Smooth muscle cell (in vitro differentiated cells): ENCODE measurements at regions not wholly inside any gene's neighbourhood (a gene's known extent, or its start where the extent isn't known, plus 50 kb on each side); places are given as distances from the start of the nearest gene placed in this dataset.

Source experiments
- DNase-seq: peaks from one replicate; lab custom pipeline; 2025; ENCODE audit not compliant: unreplicated experiment; lab: John Stamatoyannopoulos, UW
- H2AFZ ChIP-seq: fragments of 200-600 bp; sonication (generic); 2 replicates; pipeline ENCODE4 v1.6.0; 2016; ENCODE audit warnings: antibody characterized with exemption, low read depth, mild to moderate bottlenecking
- H3F3A ChIP-seq: fragments of 200-600 bp; sonication (generic); 2 replicates; pipeline ENCODE4 v1.6.0; 2017; ENCODE audit warnings: antibody characterized with exemption, low read depth
- H3K27ac ChIP-seq: fragments of 200-600 bp; sonication (generic); 2 replicates; pipeline ENCODE4 v1.5.1; 2016; ENCODE audit warnings: low read depth, mild to moderate bottlenecking
- H3K27me3 ChIP-seq: fragments of 200-600 bp; sonication (generic); 2 replicates; pipeline ENCODE4 v1.6.1; 2016; ENCODE audit warnings: low read depth, mild to moderate bottlenecking
- H3K36me3 ChIP-seq: fragments of 200-600 bp; sonication (generic); 2 replicates; pipeline ENCODE4 v1.5.1; 2016; ENCODE audit warnings: low read depth
- H3K4me1 ChIP-seq: fragments of 200-600 bp; sonication (generic); 2 replicates; pipeline ENCODE4 v1.5.1; 2016; ENCODE audit warnings: low read depth
- H3K4me2 ChIP-seq: fragments of 200-600 bp; sonication (generic); 2 replicates; pipeline ENCODE4 v1.6.0; 2016; ENCODE audit warnings: mild to moderate bottlenecking
- H3K4me3 ChIP-seq: fragments of 200-600 bp; sonication (generic); 2 replicates; pipeline ENCODE4 v1.5.1; 2016; ENCODE audit warnings: mild to moderate bottlenecking
- H3K79me2 ChIP-seq: fragments of 200-600 bp; sonication (generic); 2 replicates; pipeline ENCODE4 v1.6.0; 2016; ENCODE audit warnings: low read depth, mild to moderate bottlenecking
- H3K9ac ChIP-seq: fragments of 200-600 bp; sonication (generic); 2 replicates; pipeline ENCODE4 v1.6.0; 2016; ENCODE audit warnings: low read depth
- H3K9me3 ChIP-seq: fragments of 200-600 bp; sonication (generic); replicated peaks from 2 replicates; pipeline ENCODE4 v1.5.1; 2016; ENCODE audit warnings: low read depth
- H4K20me1 ChIP-seq: fragments of 200-600 bp; sonication (generic); 2 replicates; pipeline ENCODE4 v1.6.0; 2016; ENCODE audit warnings: low read depth
- WGBS: methylation state at CpG from one replicate; pipeline ENCODE4 v1.1.7; 2016; ENCODE audit warnings: low lambda C conversion rate; 5-methylcytosine and 5-hydroxymethylcytosine counted together
- TF ChIP-seq, protein P1 (sequence below): fragments of 200-600 bp; sonication (generic); IDR thresholded peaks from 2 replicates; pipeline ENCODE4 v1.5.1; 2017; ENCODE audit warnings: borderline replicate concordance, mild to moderate bottlenecking, antibody characterized with exemption; ENCODE audit not compliant: insufficient read depth, poor library complexity, severe bottlenecking

DNA sequence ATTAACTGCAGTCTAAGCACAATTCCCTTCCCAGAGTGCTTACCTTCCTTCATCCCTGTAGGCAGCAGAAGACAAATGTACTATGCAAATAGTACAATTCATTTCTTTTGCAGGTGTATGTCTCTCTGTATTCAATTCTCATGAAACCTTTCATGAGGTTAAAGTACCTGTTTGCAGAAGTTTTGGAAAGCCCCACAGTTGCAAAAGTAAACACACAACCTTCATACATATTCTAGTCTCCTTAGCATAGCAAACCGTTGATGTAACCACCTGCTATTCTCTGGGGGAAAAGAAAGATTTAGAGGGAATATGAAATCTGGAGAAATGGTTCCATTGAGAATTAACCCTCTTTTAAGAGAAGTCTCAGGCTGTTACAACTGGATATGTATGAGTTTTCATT is 200.3 kb upstream of the SUCLG2 start:
- no peaks in the 10 kb centered on the region for H3K27me3 ChIP-seq
- no peak overlapping the region for H3K9ac ChIP-seq
- no peak for DNase-seq
- H3K79me2 ChIP-seq, result no peaks in the 10 kb centered on the region
- H3K4me1 ChIP-seq, result no peaks in the 10 kb centered on the region
- WGBS, result 76% methylated on average over 1 of the region's 1 CpG
- no peaks in the 10 kb centered on the region for H4K20me1 ChIP-seq
- H3K9me3 ChIP-seq, result no peaks in the 10 kb centered on the region
- H2AFZ ChIP-seq, result no peak overlapping the region
- TF ChIP-seq, protein P1, sequence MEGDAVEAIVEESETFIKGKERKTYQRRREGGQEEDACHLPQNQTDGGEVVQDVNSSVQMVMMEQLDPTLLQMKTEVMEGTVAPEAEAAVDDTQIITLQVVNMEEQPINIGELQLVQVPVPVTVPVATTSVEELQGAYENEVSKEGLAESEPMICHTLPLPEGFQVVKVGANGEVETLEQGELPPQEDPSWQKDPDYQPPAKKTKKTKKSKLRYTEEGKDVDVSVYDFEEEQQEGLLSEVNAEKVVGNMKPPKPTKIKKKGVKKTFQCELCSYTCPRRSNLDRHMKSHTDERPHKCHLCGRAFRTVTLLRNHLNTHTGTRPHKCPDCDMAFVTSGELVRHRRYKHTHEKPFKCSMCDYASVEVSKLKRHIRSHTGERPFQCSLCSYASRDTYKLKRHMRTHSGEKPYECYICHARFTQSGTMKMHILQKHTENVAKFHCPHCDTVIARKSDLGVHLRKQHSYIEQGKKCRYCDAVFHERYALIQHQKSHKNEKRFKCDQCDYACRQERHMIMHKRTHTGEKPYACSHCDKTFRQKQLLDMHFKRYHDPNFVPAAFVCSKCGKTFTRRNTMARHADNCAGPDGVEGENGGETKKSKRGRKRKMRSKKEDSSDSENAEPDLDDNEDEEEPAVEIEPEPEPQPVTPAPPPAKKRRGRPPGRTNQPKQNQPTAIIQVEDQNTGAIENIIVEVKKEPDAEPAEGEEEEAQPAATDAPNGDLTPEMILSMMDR, result no peak
- H3K4me3 ChIP-seq, result no peak overlapping the region
- no peaks in the 10 kb centered on the region for H3K36me3 ChIP-seq
- no peak overlapping the region for H3K27ac ChIP-seq
- H3F3A ChIP-seq, result no peaks in the 10 kb centered on the region
- H3K4me2 ChIP-seq, result no peak overlapping the region

DNA sequence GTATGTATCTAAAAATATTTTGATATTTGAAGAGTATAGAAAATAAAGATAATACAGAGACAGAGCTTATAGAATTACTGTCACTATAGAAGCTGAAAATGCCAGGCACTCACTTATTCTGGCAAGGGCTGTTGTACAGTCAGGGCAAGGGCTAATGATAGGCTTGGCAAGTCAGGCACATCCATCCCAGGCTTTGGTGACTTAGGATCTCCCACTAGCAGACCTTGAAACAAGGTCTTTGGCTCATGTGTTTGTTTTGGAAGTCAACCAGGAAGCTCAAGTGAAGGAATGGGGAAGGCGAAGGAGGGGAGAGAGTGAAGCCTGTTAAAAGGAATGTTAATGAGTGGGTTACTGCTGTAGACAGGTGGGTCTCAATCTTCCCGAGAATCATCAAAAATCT is 199.1 kb upstream of the SUCLG2 start:
- 86% methylated on average over 2 of the region's 2 CpGs for WGBS
- Histone ChIP-seq H3K4me2 (no peak overlapping the region), H3K79me2 (no peaks in the 10 kb centered on the region), H3K9ac (no peak overlapping the region), H3K27me3 (no peaks in the 10 kb centered on the region), H3F3A (no peaks in the 10 kb centered on the region), H3K4me3 (no peak overlapping the region), H3K27ac (no peak overlapping the region), H3K9me3 (no peaks in the 10 kb centered on the region), H4K20me1 (no peaks in the 10 kb centered on the region), H2AFZ (no peak overlapping the region), H3K36me3 (no peaks in the 10 kb centered on the region), H3K4me1 (no peaks in the 10 kb centered on the region)
- TF ChIP-seq, protein P1, result no peak
- DNase-seq, result no peak

DNA sequence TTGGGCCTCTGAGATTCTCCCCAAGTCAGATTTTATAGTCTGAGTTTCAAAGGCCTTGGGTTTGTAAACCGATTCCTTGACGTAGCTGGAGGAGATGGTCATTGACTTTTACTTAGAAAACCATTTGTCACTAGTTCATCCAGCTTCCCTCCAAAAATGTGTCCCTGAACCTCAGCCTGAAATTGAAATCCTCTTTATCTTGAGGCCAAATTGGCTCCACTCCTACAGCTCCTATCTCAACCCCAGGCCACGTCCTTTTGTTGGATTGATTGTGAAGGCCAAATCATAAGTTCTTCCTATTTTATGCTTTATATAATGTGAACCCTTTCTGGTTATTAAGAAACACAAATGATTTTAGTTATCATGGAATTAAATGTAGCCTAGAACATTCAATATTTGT is 193.9 kb upstream of the SUCLG2 start:
- WGBS, result 96% methylated on average over 3 of the region's 3 CpGs

DNA sequence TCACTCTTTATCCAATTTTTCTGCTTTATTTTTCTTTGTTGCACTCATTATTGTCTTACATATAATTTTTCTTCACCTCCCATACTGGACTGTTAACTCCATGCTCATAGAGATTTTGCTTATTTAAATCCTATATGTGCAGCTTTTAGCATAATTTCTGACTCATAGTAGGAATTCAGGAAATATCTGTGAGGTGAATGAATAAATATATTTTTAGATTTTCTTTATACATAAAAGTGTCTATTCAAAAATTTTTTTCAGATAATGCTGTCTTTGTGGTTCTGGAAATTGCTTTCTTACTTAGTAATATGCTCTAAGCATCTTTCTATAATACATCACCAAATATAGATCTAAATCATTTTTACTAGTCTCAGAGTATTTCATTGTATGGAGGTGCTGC is 191.8 kb upstream of the SUCLG2 start:
- TF ChIP-seq, protein P1, result no peak
- Histone ChIP-seq H3K4me3 (no peak overlapping the region), H3K79me2 (no peaks in the 10 kb centered on the region), H3F3A (no peaks in the 10 kb centered on the region), H2AFZ (no peak overlapping the region), H3K27me3 (no peaks in the 10 kb centered on the region), H3K9ac (no peak overlapping the region), H3K27ac (no peak overlapping the region), H3K4me1 (no peaks in the 10 kb centered on the region), H3K9me3 (no peaks in the 10 kb centered on the region), H3K36me3 (no peaks in the 10 kb centered on the region), H4K20me1 (no peaks in the 10 kb centered on the region), H3K4me2 (no peak overlapping the region)
- DNase-seq, result no peak

More for the DNA sequence above, 193.9 kb upstream of the SUCLG2 start:
- no peak overlapping the region for H2AFZ ChIP-seq
- no peaks in the 10 kb centered on the region for H3K9me3 ChIP-seq
- TF ChIP-seq, protein P1, result no peak
- no peak overlapping the region for H3K4me3 ChIP-seq
- H3K79me2 ChIP-seq, result no peaks in the 10 kb centered on the region
- H3K9ac ChIP-seq, result no peak overlapping the region
- H3K36me3 ChIP-seq, result no peaks in the 10 kb centered on the region
- no peak overlapping the region for H3K27ac ChIP-seq
- no peak for DNase-seq
- H3K4me1 ChIP-seq, result no peaks in the 10 kb centered on the region
- no peaks in the 10 kb centered on the region for H3K27me3 ChIP-seq
- no peaks in the 10 kb centered on the region for H3F3A ChIP-seq
- H3K4me2 ChIP-seq, result no peak overlapping the region
- H4K20me1 ChIP-seq, result no peaks in the 10 kb centered on the region
